ENCODE measurements at regions not wholly inside any gene's neighbourhood (a gene's known extent, or its start where the extent isn't known, plus 50 kb on each side); places are given as distances from the start of the nearest gene placed in this dataset.

DNA sequence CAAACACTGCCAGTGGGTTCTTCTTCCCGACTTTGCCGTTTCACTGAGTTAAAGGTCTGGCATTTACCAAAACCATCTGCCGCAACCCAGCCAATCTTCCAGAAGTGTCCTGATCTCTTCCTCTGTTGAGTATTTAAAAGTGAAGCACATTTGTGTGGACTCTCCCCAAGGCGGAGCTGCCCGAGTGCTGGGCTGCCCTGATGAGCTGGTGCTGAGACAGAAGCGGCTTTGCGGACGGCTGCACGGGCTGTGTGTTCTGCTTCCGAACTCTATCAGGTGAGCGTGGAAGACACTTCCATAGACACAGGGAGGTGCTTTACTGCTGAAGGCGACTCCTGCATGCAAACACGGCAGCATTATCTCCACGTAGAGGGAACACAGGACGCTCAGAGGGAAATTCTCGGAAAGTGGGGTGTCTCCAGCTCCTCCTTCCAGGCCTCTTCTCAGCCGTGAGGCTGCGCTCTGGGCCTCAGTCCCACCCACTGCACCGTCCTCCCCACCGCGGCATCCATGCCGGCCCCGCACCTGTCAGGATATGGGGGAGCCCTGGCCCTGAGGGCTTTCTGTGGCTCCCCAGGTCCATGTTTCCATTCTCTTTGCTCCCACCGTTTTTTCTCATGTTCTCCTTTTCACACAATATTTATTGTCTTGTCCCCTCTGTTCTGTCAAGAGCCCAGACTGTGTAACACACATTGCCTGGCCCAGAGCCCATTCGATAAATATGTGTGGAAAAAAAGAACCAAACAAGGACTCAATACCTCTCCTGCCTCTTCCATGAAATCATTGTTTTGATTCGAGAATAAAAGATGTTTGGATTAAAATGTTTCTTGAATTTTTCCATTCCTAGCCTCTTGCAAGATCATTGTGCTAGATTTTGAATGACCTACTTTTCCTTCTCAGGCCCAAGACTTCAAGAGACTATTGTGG, 205.1 kb downstream of the DLL1 start:
- TF ChIP-seq POLR2A (IDR thresholded peaks at IDR 0.05): no peak
- TF ChIP-seq CTCF (IDR thresholded peaks at IDR 0.05): no peak

Measured in testis (tissue), 2 donors.